ENCODE measurements at regions not wholly inside any gene's neighbourhood (a gene's known extent, or its start where the extent isn't known, plus 50 kb on each side); places are given as distances from the start of the nearest gene placed in this dataset.
"Not testable (repeated sequence)": the region's sequence is repeated elsewhere in the genome, so short reads cannot be mapped to it uniquely, and the experiment has no call there.

GRCh38 chr11:109677876-109678275 lies 255.9 kb downstream of the C11orf87 start:
- no peak for DNase-seq (ENCODE audit: low read depth in 2 of 2)

- no peak for DNase-seq (ENCODE audit: low read depth in 2 of 2)
Observed at GRCh38 chr11:109680127-109680526, 258.1 kb downstream of the C11orf87 start.

GRCh38 chr11:109682788-109683187 lies 260.8 kb downstream of the C11orf87 start:
- not testable (repeated sequence) for DNase-seq (ENCODE audit: low read depth in 2 of 2)

- DNase-seq (ENCODE audit: low read depth in 2 of 2), result no peak
Observed at GRCh38 chr11:109695696-109696095, 273.7 kb downstream of the C11orf87 start.

- DNase-seq (ENCODE audit: low read depth in 2 of 2), result no peak
Observed at GRCh38 chr11:109696191-109696897, 274.4 kb downstream of the C11orf87 start.

GRCh38 chr11:109697140-109697843 lies 275.3 kb downstream of the C11orf87 start:
- no peak for DNase-seq (ENCODE audit: low read depth in 2 of 2)

- DNase-seq (ENCODE audit: low read depth in 2 of 2), result no peak
Observed at GRCh38 chr11:109698237-109698636, 276.2 kb downstream of the C11orf87 start.

- no peak for DNase-seq (ENCODE audit: low read depth in 2 of 2)
Observed at GRCh38 chr11:109704432-109704831, 282.4 kb downstream of the C11orf87 start.

- no peak for DNase-seq (ENCODE audit: low read depth in 2 of 2)
Observed at GRCh38 chr11:109706945-109707344, 285.0 kb downstream of the C11orf87 start.

- DNase-seq (ENCODE audit: low read depth in 2 of 2), result no peak
Observed at GRCh38 chr11:109707411-109707810, 285.4 kb downstream of the C11orf87 start.

- DNase-seq (ENCODE audit: low read depth in 2 of 2), result no peak
Observed at GRCh38 chr11:109708184-109708583, 286.2 kb downstream of the C11orf87 start.

GRCh38 chr11:109714444-109714843 lies 292.5 kb downstream of the C11orf87 start:
- DNase-seq (ENCODE audit: low read depth in 2 of 2), result not testable (repeated sequence)

GRCh38 chr11:109715424-109715823 lies 293.4 kb downstream of the C11orf87 start:
- DNase-seq (ENCODE audit: low read depth in 2 of 2), result not testable (repeated sequence)

GRCh38 chr11:109726061-109726460 lies 304.1 kb downstream of the C11orf87 start:
- DNase-seq (ENCODE audit: low read depth in 2 of 2), result no peak

GRCh38 chr11:109728056-109728455 lies 306.1 kb downstream of the C11orf87 start:
- DNase-seq (ENCODE audit: low read depth in 2 of 2), result no peak

- DNase-seq (ENCODE audit: low read depth in 2 of 2), result no peak
Observed at GRCh38 chr11:109729761-109730160, 307.8 kb downstream of the C11orf87 start.

- DNase-seq (ENCODE audit: low read depth in 2 of 2), result no peak
Observed at GRCh38 chr11:109730669-109731068, 308.7 kb downstream of the C11orf87 start.

GRCh38 chr11:109731451-109731850 lies 309.5 kb downstream of the C11orf87 start:
- no peak for DNase-seq (ENCODE audit: low read depth in 2 of 2)

- no peak for DNase-seq (ENCODE audit: low read depth in 2 of 2)
Observed at GRCh38 chr11:109733245-109733644, 311.3 kb downstream of the C11orf87 start.

GRCh38 chr11:109734566-109734965 lies 312.6 kb downstream of the C11orf87 start:
- DNase-seq (ENCODE audit: low read depth in 2 of 2), result no peak

GRCh38 chr11:109735128-109735527 lies 313.1 kb downstream of the C11orf87 start:
- no peak for DNase-seq (ENCODE audit: low read depth in 2 of 2)

- no peak for DNase-seq (ENCODE audit: low read depth in 2 of 2)
Observed at GRCh38 chr11:109739379-109739778, 317.4 kb downstream of the C11orf87 start.

GRCh38 chr11:109745996-109746625 lies 324.1 kb downstream of the C11orf87 start:
- no peak for DNase-seq (ENCODE audit: low read depth in 2 of 2)
